H1 (cell line): ENCODE measurements at regions not wholly inside any gene's neighbourhood (a gene's known extent, or its start where the extent isn't known, plus 50 kb on each side); places are given as distances from the start of the nearest gene placed in this dataset.

Source experiments
- CTCF ChIA-PET: fragments of 300-600 bp; sonication (Branson Sonifier 250); formaldehyde crosslinking; loops from one replicate; lab custom pipeline; 2021; ENCODE audit not compliant: partially characterized antibody; lab: Charles Lee
- POLR2A ChIA-PET: fragments of 300-600 bp; sonication (Branson Sonifier 250); formaldehyde crosslinking; loops from one replicate; lab custom pipeline; 2021; ENCODE audit warnings: inconsistent platforms; ENCODE audit not compliant: partially characterized antibody; lab: Charles Lee
- DNase-seq, 2 experiments: peaks; one replicate each; pipeline versions ENCODE4 v3.0.0 to v3.0.0-alpha.2; 2010 to 2022; ENCODE audit warnings: low spot score in 2 of 2, low read depth in 1 of 2, mixed read lengths in 1 of 2
- FAIRE-seq: peaks from 2 replicates; lab custom pipeline; 2011; peaks lifted over from hg19 to GRCh38; lab: Jason Lieb, UNC
- H2AFZ ChIP-seq: 2 replicates; pipeline ENCODE4 v1.8.1; 2012; ENCODE audit warnings: low read length, inconsistent platforms
- H2AK5ac ChIP-seq: 2 replicates; pipeline ENCODE4 v1.6.1; 2013; ENCODE audit warnings: low read depth, low read length
- H2BK120ac ChIP-seq: replicated peaks from 2 replicates; pipeline ENCODE3; 2013; ENCODE audit warnings: low read depth, low read length, inconsistent platforms
- H2BK12ac ChIP-seq: 2 replicates; pipeline ENCODE4 v1.6.1; 2013; ENCODE audit warnings: low read depth, low read length
- H2BK15ac ChIP-seq: 2 replicates; pipeline ENCODE4 v1.6.1; 2013; ENCODE audit warnings: low read length
- H2BK20ac ChIP-seq: 2 replicates; pipeline ENCODE4 v1.6.1; 2013; ENCODE audit warnings: low read length
- H2BK5ac ChIP-seq: 2 replicates; pipeline ENCODE4 v1.6.1; 2013; ENCODE audit warnings: low read depth, low read length
- H3K14ac ChIP-seq: 2 replicates; pipeline ENCODE4 v1.6.1; 2013; ENCODE audit warnings: inconsistent platforms; ENCODE audit not compliant: insufficient read length
- H3K18ac ChIP-seq: 2 replicates; pipeline ENCODE4 v1.6.1; 2013; ENCODE audit warnings: low read length; ENCODE audit errors: extremely low read depth
- H3K23ac ChIP-seq: 2 replicates; pipeline ENCODE4 v1.6.1; 2013; ENCODE audit warnings: inconsistent platforms; ENCODE audit not compliant: insufficient read length
- H3K23me2 ChIP-seq: 2 replicates; pipeline ENCODE4 v1.6.1; 2013; ENCODE audit warnings: low read depth, low read length
- H3K27ac ChIP-seq: 2 replicates; pipeline ENCODE4 v1.6.1; 2011; ENCODE audit warnings: low read depth, low read length, inconsistent platforms
- H3K27me3 ChIP-seq, 4 experiments: replicated peaks in 1 of 4; 1 replicate in 1 of 4; 2 replicates in 3 of 4; pipeline versions ENCODE4 v1.6.1 to v1.8.1; 2011 to 2013; ENCODE audit warnings: low read length in 3 of 4, mild to moderate bottlenecking in 3 of 4, inconsistent platforms in 2 of 4, mixed read lengths in 2 of 4, moderate library complexity in 1 of 4; ENCODE audit not compliant: control insufficient read depth in 3 of 4, insufficient read depth in 3 of 4; ENCODE audit errors: extremely low read depth in 1 of 4
- H3K36me3 ChIP-seq, 4 experiments: 2 replicates each; pipeline versions ENCODE4 v1.6.1 to v1.8.1; 2011 to 2013; ENCODE audit warnings: mild to moderate bottlenecking in 4 of 4, low read length in 3 of 4, moderate library complexity in 2 of 4, control low read depth in 1 of 4, inconsistent platforms in 1 of 4; ENCODE audit not compliant: insufficient read depth in 4 of 4, control insufficient read depth in 2 of 4
- H3K4ac ChIP-seq: replicated peaks from 2 replicates; pipeline ENCODE3; 2013; ENCODE audit warnings: low read length, low read depth, mixed read lengths, inconsistent platforms; ENCODE audit not compliant: insufficient read length
- H3K4me1 ChIP-seq, 4 experiments: replicated peaks in 1 of 4; 1 replicate in 1 of 4; 2 replicates in 3 of 4; pipeline versions ENCODE4 v1.6.1 to v1.8.1; 2011 to 2013; ENCODE audit warnings: low read length in 3 of 4, inconsistent platforms in 2 of 4, mixed read lengths in 1 of 4; ENCODE audit not compliant: insufficient read depth in 4 of 4, control insufficient read depth in 3 of 4
- H3K4me2 ChIP-seq, 2 experiments: 2 replicates each; pipeline versions ENCODE4 v1.6.1 to v1.8.1; 2011 to 2013; ENCODE audit warnings: low read depth in 2 of 2, low read length in 2 of 2, control low read depth in 1 of 2, inconsistent platforms in 1 of 2, mild to moderate bottlenecking in 1 of 2; ENCODE audit not compliant: insufficient read depth in 1 of 2
- H3K4me3 ChIP-seq, 4 experiments: fragments of 200-600, 300-600 bp in 1 of 4; sonication (generic), shearing (Covaris generic), sonication (Bioruptor Twin) in 1 of 4; 2 replicates each; pipeline versions ENCODE4 v1.5.1 to v1.8.1; 2011 to 2016; ENCODE audit warnings: low read length in 4 of 4, low read depth in 3 of 4, control low read depth in 2 of 4, inconsistent platforms in 2 of 4, mild to moderate bottlenecking in 2 of 4, mixed read lengths in 1 of 4, moderate library complexity in 1 of 4; ENCODE audit not compliant: insufficient read depth in 2 of 4; ENCODE audit errors: extremely low read depth in 1 of 4
- H3K56ac ChIP-seq: replicated peaks from 2 replicates; pipeline ENCODE3; 2013; ENCODE audit warnings: low read depth, mild to moderate bottlenecking, mixed read lengths, low read length, inconsistent platforms; ENCODE audit not compliant: insufficient read length
- H3K79me1 ChIP-seq: 2 replicates; pipeline ENCODE4 v1.6.1; 2013; ENCODE audit warnings: low read depth, low read length, control low read depth
- H3K79me2 ChIP-seq, 2 experiments: 2 replicates each; pipeline versions ENCODE4 v1.6.1 to v1.8.1; 2012 to 2013; ENCODE audit warnings: low read length in 2 of 2, mild to moderate bottlenecking in 2 of 2, inconsistent platforms in 1 of 2; ENCODE audit not compliant: insufficient read depth in 2 of 2, control insufficient read depth in 1 of 2
- H3K9ac ChIP-seq, 4 experiments: replicated peaks in 1 of 4; 1 replicate in 1 of 4; 2 replicates in 3 of 4; pipeline versions ENCODE4 v1.6.1 to v1.8.1; 2011 to 2013; ENCODE audit warnings: low read depth in 3 of 4, low read length in 3 of 4, control low read depth in 2 of 4, mild to moderate bottlenecking in 2 of 4, moderate library complexity in 2 of 4, inconsistent platforms in 1 of 4; ENCODE audit errors: extremely low read depth in 1 of 4
- H3K9me3 ChIP-seq, 2 experiments: 2 replicates each; pipeline versions ENCODE4 v1.6.1 to v1.8.1; 2012 to 2013; ENCODE audit warnings: mild to moderate bottlenecking in 2 of 2, moderate library complexity in 2 of 2, control low read depth in 1 of 2, inconsistent platforms in 1 of 2, low read depth in 1 of 2, low read length in 1 of 2, mixed read lengths in 1 of 2; ENCODE audit not compliant: insufficient read depth in 2 of 2
- H4K20me1 ChIP-seq, 2 experiments: replicated peaks in 1 of 2; 2 replicates each; pipeline versions ENCODE3 to v1.8.1; 2011 to 2013; ENCODE audit warnings: inconsistent platforms in 2 of 2, low read length in 2 of 2, mild to moderate bottlenecking in 1 of 2; ENCODE audit not compliant: insufficient read depth in 2 of 2, control insufficient read depth in 1 of 2
- H4K5ac ChIP-seq: 2 replicates; pipeline ENCODE4 v1.6.1; 2013; ENCODE audit warnings: low read length, low read depth, mixed read lengths, inconsistent platforms; ENCODE audit not compliant: insufficient read length
- H4K8ac ChIP-seq: 2 replicates; pipeline ENCODE4 v1.8.0; 2013; ENCODE audit warnings: mild to moderate bottlenecking, moderate library complexity, low read length, inconsistent platforms; ENCODE audit not compliant: insufficient read depth; ENCODE audit errors: extremely low read depth
- H4K91ac ChIP-seq: replicated peaks from 2 replicates; pipeline ENCODE3; 2013; ENCODE audit warnings: low read length, mixed read lengths, inconsistent platforms; ENCODE audit not compliant: insufficient read length
- ATF2 ChIP-seq: IDR thresholded peaks from 2 replicates; pipeline ENCODE4 v1.6.1; 2012; ENCODE audit warnings: low read length, inconsistent platforms
- SIX5 ChIP-seq: IDR thresholded peaks from 2 replicates; pipeline ENCODE4 v1.6.1; 2011; ENCODE audit warnings: mild to moderate bottlenecking, low read depth, low read length
- WGBS, 2 experiments: shearing (Covaris generic) in 1 of 2; methylation state at CpG; one replicate each; pipeline versions ENCODE4 v1.1.6 to v1.1.7; 2013 to 2015; ENCODE audit warnings: low lambda C conversion rate in 2 of 2, mixed read lengths in 2 of 2, inconsistent platforms in 1 of 2, low coverage in 1 of 2, missing lambda C conversion rate in 1 of 2; ENCODE audit not compliant: insufficient replicate concordance in 2 of 2, insufficient coverage in 1 of 2, insufficient read length in 1 of 2; ENCODE audit errors: extremely low coverage in 1 of 2, missing lambda C conversion rate in 1 of 2; 5-methylcytosine and 5-hydroxymethylcytosine counted together

- ChIA-PET CTCF (interaction anchor here (0.6 to 2.0 kb wide), 5 partner anchors 41 to 582 kb away, joined by 3 to 4 read pairs (median 3); no protein-coding TSS in a partner anchor), POLR2A (no interaction called here)
- no peaks in the 10 kb centered on the region for H3K4me1 ChIP-seq
- H4K20me1 ChIP-seq, result no peaks in the 10 kb centered on the region
- 81% methylated on average over 1 of the region's 1 CpG; no CpG with 5 or more reads in 1 of the 2 experiments for WGBS, 2 experiments
- no peaks in the 10 kb centered on the region for H3K23me2 ChIP-seq
- no peak for DNase-seq
- H4K91ac ChIP-seq, result no peak overlapping the region
- H2AK5ac ChIP-seq, result no peak overlapping the region
- no peak overlapping the region for H3K56ac ChIP-seq
- no peak overlapping the region for H3K14ac ChIP-seq
- no peak overlapping the region for H2BK20ac ChIP-seq
- H2BK12ac ChIP-seq, result no peak overlapping the region
- H3K27ac ChIP-seq, result no peak overlapping the region
- FAIRE-seq, result no peak
- H3K27me3 ChIP-seq, result no peaks in the 10 kb centered on the region
- no peak overlapping the region for H4K8ac ChIP-seq
- no peak overlapping the region for H2BK120ac ChIP-seq
- H3K4me3 ChIP-seq, result no peak overlapping the region
- TF ChIP-seq SIX5 (no peak), ATF2 (no peak)
- no peaks in the 10 kb centered on the region for H3K79me2 ChIP-seq
- no peak overlapping the region for H3K9ac ChIP-seq
- H2AFZ ChIP-seq, result no peak overlapping the region
- H3K4me2 ChIP-seq, result no peak overlapping the region
- H3K9me3 ChIP-seq, result no peaks in the 10 kb centered on the region
- H4K5ac ChIP-seq, result no peak overlapping the region
- no peaks in the 10 kb centered on the region for H3K36me3 ChIP-seq
- H3K23ac ChIP-seq, result no peak overlapping the region
- H3K79me1 ChIP-seq, result no peaks in the 10 kb centered on the region
- no peak overlapping the region for H3K4ac ChIP-seq
- no peak overlapping the region for H2BK5ac ChIP-seq
- no peak overlapping the region for H3K18ac ChIP-seq
- H2BK15ac ChIP-seq, result no peak overlapping the region
Measured at GRCh38 chr4:124219389-124219788, 493.1 kb downstream of the ANKRD50 start.
